ENCODE measurements at regions not wholly inside any gene's neighbourhood (a gene's known extent, or its start where the extent isn't known, plus 50 kb on each side); places are given as distances from the start of the nearest gene placed in this dataset.

DNA sequence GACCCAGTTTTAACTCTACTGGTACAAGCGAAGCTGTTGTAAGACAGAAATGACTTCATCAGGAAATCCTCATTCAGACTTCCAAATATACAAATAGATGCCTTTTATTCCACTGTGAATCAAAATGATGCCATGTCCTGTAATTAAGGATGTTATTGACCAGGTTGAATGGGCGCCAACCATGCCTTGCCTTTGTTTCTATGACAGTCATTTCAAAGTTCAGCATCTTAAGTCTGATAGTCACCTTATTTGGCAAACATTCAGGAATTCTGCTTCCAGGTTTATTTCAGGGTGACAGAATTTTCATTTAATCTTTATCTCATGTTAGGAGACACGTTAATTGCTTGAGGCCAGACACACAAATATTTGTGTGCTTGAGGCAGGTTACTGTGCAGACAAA, 592.8 kb upstream of the JAG1 start:
- no peaks in the 10 kb centered on the region for H3K9me2 ChIP-seq (replicated peaks; ENCODE audit: low read depth, low read length)
- no peaks in the 10 kb centered on the region for H3K36me3 ChIP-seq (ENCODE audit: insufficient read depth, low read length)
- no peaks in the 10 kb centered on the region for H3K4me1 ChIP-seq (ENCODE audit: insufficient read depth, low read length, poor library complexity, severe bottlenecking)
- no peak overlapping the region for H3K4me3 ChIP-seq (ENCODE audit: low read length, poor library complexity, severe bottlenecking)
- no peak overlapping the region for H3K9ac ChIP-seq (ENCODE audit: low read depth, low read length, poor library complexity, severe bottlenecking)
- H3F3A ChIP-seq (ENCODE audit: low read depth): no peaks in the 10 kb centered on the region
- H3K9me3 ChIP-seq (ENCODE audit: insufficient read depth, low read depth, low read length): no peaks in the 10 kb centered on the region
- no peak overlapping the region for H3K4me2 ChIP-seq (ENCODE audit: low read depth, low read length, poor library complexity, severe bottlenecking)
- H3K27me3 ChIP-seq (ENCODE audit: insufficient read depth, low read length, poor library complexity, severe bottlenecking): no peaks in the 10 kb centered on the region
- no peaks in the 10 kb centered on the region for H3K79me2 ChIP-seq (ENCODE audit: insufficient read depth, low read length)
- H2AFZ ChIP-seq (ENCODE audit: low read length): no peak overlapping the region
- H4K20me1 ChIP-seq (ENCODE audit: insufficient read depth, low read length, poor library complexity, severe bottlenecking): no peaks in the 10 kb centered on the region
- no peak for TF ChIP-seq EZH2phosphoT487 (IDR thresholded peaks at IDR 0.05; ENCODE audit: borderline replicate concordance)
- TF ChIP-seq, protein P1, sequence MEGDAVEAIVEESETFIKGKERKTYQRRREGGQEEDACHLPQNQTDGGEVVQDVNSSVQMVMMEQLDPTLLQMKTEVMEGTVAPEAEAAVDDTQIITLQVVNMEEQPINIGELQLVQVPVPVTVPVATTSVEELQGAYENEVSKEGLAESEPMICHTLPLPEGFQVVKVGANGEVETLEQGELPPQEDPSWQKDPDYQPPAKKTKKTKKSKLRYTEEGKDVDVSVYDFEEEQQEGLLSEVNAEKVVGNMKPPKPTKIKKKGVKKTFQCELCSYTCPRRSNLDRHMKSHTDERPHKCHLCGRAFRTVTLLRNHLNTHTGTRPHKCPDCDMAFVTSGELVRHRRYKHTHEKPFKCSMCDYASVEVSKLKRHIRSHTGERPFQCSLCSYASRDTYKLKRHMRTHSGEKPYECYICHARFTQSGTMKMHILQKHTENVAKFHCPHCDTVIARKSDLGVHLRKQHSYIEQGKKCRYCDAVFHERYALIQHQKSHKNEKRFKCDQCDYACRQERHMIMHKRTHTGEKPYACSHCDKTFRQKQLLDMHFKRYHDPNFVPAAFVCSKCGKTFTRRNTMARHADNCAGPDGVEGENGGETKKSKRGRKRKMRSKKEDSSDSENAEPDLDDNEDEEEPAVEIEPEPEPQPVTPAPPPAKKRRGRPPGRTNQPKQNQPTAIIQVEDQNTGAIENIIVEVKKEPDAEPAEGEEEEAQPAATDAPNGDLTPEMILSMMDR (conservative IDR thresholded peaks at IDR 0.05; ENCODE audit: low read length): no peak

DNA sequence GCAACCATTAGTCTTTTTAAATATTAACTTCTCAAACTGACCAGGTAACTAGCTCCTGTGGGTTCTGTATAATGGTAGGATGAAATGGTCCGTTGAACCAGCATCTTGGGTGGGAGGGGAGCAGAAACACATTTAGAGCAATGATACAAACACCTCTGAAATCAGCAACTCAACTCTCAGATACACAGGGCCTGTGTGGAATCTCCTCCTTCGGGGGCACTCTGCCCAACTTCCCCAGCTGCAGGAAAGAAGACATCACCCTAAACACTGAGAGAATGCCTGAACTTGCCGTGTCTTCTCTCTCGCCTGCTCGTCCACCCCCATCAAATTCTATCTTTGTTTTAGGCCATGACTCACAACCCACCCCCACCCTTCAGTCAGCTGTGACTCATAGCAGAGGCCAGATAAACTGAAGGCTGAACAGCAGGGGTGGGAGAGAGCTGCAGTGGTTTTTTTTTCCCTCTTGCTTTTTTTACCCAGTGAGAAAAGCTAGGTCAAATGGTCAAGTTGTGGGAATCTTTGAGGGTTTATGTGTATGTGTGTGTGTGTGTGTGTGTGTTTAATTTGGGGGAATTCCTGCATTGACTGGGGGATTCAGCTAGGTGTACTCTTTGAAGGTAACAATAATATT, 593.4 kb upstream of the JAG1 start:
- H3K9ac ChIP-seq (ENCODE audit: low read depth, low read length, poor library complexity, severe bottlenecking): no peak overlapping the region

DNA sequence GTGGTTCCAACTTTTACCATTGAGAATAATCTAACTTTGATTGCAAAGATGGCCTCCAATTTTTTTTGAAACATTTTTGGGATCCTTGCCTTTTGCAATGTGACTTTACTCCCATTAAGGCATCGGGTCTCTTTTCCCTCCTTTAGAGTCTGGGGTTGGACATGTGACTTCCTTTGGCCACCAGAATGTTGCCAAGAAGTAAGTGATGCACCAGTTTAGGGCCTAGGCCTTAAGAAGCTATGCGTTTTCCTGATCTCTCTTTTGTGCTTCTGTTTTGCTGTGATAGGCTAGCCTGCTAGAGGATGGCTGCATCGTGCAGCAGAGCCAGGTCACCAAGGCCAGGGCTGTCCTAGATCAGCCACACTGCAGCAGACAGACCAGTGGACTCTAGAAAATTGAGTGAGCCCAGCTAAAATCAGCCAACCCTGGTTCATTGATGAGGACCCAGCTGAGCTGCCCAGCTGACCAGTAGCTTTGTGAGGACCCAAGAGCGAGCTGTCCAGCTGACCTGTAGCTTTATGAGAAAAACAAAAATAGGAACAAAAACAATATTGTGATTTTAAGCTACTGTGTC, 594.0 kb upstream of the JAG1 start:
- Histone ChIP-seq H3K36me3 (ENCODE audit: insufficient read depth, low read length) (no peaks in the 10 kb centered on the region), H3K9me3 (ENCODE audit: insufficient read depth, low read depth, low read length) (no peaks in the 10 kb centered on the region), H3K9me2 (replicated peaks; ENCODE audit: low read depth, low read length) (no peaks in the 10 kb centered on the region), H3K79me2 (ENCODE audit: insufficient read depth, low read length) (no peaks in the 10 kb centered on the region), H3K4me2 (ENCODE audit: low read depth, low read length, poor library complexity, severe bottlenecking) (no peak overlapping the region), H3F3A (ENCODE audit: low read depth) (no peaks in the 10 kb centered on the region), H2AFZ (ENCODE audit: low read length) (no peak overlapping the region), H4K20me1 (ENCODE audit: insufficient read depth, low read length, poor library complexity, severe bottlenecking) (no peaks in the 10 kb centered on the region), H3K9ac (ENCODE audit: low read depth, low read length, poor library complexity, severe bottlenecking) (no peak overlapping the region), H3K4me3 (ENCODE audit: low read length, poor library complexity, severe bottlenecking) (no peak overlapping the region), H3K27me3 (ENCODE audit: insufficient read depth, low read length, poor library complexity, severe bottlenecking) (no peaks in the 10 kb centered on the region), H3K4me1 (ENCODE audit: insufficient read depth, low read length, poor library complexity, severe bottlenecking) (no peaks in the 10 kb centered on the region)
- TF ChIP-seq, protein P1 (conservative IDR thresholded peaks at IDR 0.05; ENCODE audit: low read length): no peak
- TF ChIP-seq EZH2phosphoT487 (IDR thresholded peaks at IDR 0.05; ENCODE audit: borderline replicate concordance): no peak

More for the DNA sequence above, 593.4 kb upstream of the JAG1 start:
- H2AFZ ChIP-seq (ENCODE audit: low read length): no peak overlapping the region
- no peaks in the 10 kb centered on the region for H3K27me3 ChIP-seq (ENCODE audit: insufficient read depth, low read length, poor library complexity, severe bottlenecking)
- H3K36me3 ChIP-seq (ENCODE audit: insufficient read depth, low read length): no peaks in the 10 kb centered on the region
- H3K9me3 ChIP-seq (ENCODE audit: insufficient read depth, low read depth, low read length): no peaks in the 10 kb centered on the region
- no peaks in the 10 kb centered on the region for H3K79me2 ChIP-seq (ENCODE audit: insufficient read depth, low read length)
- H4K20me1 ChIP-seq (ENCODE audit: insufficient read depth, low read length, poor library complexity, severe bottlenecking): no peaks in the 10 kb centered on the region
- no peaks in the 10 kb centered on the region for H3K9me2 ChIP-seq (replicated peaks; ENCODE audit: low read depth, low read length)
- no peaks in the 10 kb centered on the region for H3F3A ChIP-seq (ENCODE audit: low read depth)
- no peaks in the 10 kb centered on the region for H3K4me1 ChIP-seq (ENCODE audit: insufficient read depth, low read length, poor library complexity, severe bottlenecking)
- TF ChIP-seq EZH2phosphoT487 (IDR thresholded peaks at IDR 0.05; ENCODE audit: borderline replicate concordance): no peak
- TF ChIP-seq, protein P1 (conservative IDR thresholded peaks at IDR 0.05; ENCODE audit: low read length): no peak
- no peak overlapping the region for H3K4me3 ChIP-seq (ENCODE audit: low read length, poor library complexity, severe bottlenecking)
- no peak overlapping the region for H3K4me2 ChIP-seq (ENCODE audit: low read depth, low read length, poor library complexity, severe bottlenecking)
